ENCODE measurements at regions not wholly inside any gene's neighbourhood (a gene's known extent, or its start where the extent isn't known, plus 50 kb on each side); places are given as distances from the start of the nearest gene placed in this dataset.

GRCh38 chr3:76502076-76502475 is 537.8 kb upstream of the ROBO2 start:
- in situ Hi-C loops (cut with HindIII; ENCODE audit: low pct_unique_long_range_greater_than_20kb, low sequenced_read_pairs) (no loop called here), intact Hi-C loops (cut with micrococcal nuclease; ENCODE audit: unreplicated experiment) (no loop called here)
- ATAC-seq (no peak), DNase-seq (ENCODE audit: low read depth, low spot score) (no peak)
- no peaks in the 10 kb centered on the region for H3K9me3 ChIP-seq (ENCODE audit: control insufficient read depth, insufficient read depth, low read depth, low read length)
- H3K27ac ChIP-seq (ENCODE audit: low read length): no peak overlapping the region
- H3K4me1 ChIP-seq (ENCODE audit: control insufficient read depth, insufficient read depth, low read length): no peaks in the 10 kb centered on the region
- no peaks in the 10 kb centered on the region for H3K36me3 ChIP-seq (ENCODE audit: control insufficient read depth, insufficient read depth, low read length)
- H3K4me3 ChIP-seq (ENCODE audit: low read depth in 2 of 2, low read length in 2 of 2): no peak overlapping the region
- BruUV-seq (replicated peaks): no TSS peak
- TF ChIP-seq, protein P1, sequence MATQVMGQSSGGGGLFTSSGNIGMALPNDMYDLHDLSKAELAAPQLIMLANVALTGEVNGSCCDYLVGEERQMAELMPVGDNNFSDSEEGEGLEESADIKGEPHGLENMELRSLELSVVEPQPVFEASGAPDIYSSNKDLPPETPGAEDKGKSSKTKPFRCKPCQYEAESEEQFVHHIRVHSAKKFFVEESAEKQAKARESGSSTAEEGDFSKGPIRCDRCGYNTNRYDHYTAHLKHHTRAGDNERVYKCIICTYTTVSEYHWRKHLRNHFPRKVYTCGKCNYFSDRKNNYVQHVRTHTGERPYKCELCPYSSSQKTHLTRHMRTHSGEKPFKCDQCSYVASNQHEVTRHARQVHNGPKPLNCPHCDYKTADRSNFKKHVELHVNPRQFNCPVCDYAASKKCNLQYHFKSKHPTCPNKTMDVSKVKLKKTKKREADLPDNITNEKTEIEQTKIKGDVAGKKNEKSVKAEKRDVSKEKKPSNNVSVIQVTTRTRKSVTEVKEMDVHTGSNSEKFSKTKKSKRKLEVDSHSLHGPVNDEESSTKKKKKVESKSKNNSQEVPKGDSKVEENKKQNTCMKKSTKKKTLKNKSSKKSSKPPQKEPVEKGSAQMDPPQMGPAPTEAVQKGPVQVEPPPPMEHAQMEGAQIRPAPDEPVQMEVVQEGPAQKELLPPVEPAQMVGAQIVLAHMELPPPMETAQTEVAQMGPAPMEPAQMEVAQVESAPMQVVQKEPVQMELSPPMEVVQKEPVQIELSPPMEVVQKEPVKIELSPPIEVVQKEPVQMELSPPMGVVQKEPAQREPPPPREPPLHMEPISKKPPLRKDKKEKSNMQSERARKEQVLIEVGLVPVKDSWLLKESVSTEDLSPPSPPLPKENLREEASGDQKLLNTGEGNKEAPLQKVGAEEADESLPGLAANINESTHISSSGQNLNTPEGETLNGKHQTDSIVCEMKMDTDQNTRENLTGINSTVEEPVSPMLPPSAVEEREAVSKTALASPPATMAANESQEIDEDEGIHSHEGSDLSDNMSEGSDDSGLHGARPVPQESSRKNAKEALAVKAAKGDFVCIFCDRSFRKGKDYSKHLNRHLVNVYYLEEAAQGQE (IDR thresholded peaks at IDR 0.05; ENCODE audit: insufficient read depth in 1 of 2, low read depth in 2 of 2, low read length in 1 of 2): no peak
- TF ChIP-seq POLR2AphosphoS5 (IDR thresholded peaks at IDR 0.05; ENCODE audit: low read depth, low read length) (no peak), SIN3A (IDR thresholded peaks at IDR 0.05; ENCODE audit: borderline replicate concordance, insufficient read depth, low read depth, low read length) (no peak), TCF7L2 (IDR thresholded peaks at IDR 0.05; ENCODE audit: low read depth, low read length) (no peak)
- TF ChIP-seq, protein P2, sequence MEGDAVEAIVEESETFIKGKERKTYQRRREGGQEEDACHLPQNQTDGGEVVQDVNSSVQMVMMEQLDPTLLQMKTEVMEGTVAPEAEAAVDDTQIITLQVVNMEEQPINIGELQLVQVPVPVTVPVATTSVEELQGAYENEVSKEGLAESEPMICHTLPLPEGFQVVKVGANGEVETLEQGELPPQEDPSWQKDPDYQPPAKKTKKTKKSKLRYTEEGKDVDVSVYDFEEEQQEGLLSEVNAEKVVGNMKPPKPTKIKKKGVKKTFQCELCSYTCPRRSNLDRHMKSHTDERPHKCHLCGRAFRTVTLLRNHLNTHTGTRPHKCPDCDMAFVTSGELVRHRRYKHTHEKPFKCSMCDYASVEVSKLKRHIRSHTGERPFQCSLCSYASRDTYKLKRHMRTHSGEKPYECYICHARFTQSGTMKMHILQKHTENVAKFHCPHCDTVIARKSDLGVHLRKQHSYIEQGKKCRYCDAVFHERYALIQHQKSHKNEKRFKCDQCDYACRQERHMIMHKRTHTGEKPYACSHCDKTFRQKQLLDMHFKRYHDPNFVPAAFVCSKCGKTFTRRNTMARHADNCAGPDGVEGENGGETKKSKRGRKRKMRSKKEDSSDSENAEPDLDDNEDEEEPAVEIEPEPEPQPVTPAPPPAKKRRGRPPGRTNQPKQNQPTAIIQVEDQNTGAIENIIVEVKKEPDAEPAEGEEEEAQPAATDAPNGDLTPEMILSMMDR (IDR thresholded peaks at IDR 0.05): no peak
- POLR2A ChIA-PET: no interaction called here
- CTCF ChIA-PET: no interaction called here
- no peaks in the 10 kb centered on the region for H3K27me3 ChIP-seq (ENCODE audit: control insufficient read depth, insufficient read depth, low read length)

DNA sequence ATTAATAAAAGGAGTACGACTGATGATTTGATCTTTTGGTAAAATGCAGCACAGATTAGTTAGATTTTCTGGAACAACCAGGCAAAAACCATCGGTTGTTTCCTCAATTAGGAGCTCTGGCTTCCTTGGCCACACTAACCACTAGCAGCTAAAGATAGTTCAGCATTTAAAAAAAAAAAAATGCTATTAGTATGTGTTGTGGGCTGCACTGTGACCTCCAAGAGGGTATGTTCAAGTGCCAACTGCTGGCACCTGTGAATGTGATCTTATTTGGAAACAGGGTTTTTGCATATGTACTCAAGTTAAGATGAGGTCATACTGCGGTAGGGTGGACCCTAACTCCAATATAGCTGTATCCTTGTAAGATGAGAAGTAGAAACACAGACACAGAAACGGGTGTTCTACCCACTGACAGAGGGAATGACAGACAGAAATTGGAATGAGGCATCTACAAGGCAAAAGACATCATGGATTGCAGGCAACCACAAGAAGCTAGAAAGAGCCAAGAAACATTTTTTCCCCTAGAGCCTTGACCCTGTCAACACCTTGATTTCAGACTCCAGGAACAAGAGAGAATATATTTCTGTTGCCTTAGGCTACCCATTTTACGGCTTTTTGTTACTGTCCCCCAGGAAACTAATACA is 534.6 kb upstream of the ROBO2 start:
- Histone ChIP-seq H3K9me3 (ENCODE audit: control insufficient read depth, insufficient read depth, low read depth, low read length) (no peaks in the 10 kb centered on the region), H3K36me3 (ENCODE audit: control insufficient read depth, insufficient read depth, low read length) (no peaks in the 10 kb centered on the region), H3K4me3 (ENCODE audit: low read depth in 2 of 2, low read length in 2 of 2) (no peak overlapping the region), H3K27me3 (ENCODE audit: control insufficient read depth, insufficient read depth, low read length) (no peaks in the 10 kb centered on the region), H3K4me1 (ENCODE audit: control insufficient read depth, insufficient read depth, low read length) (no peaks in the 10 kb centered on the region), H3K27ac (ENCODE audit: low read length) (no peak overlapping the region)
- intact Hi-C loops (cut with micrococcal nuclease; ENCODE audit: unreplicated experiment) (no loop called here), in situ Hi-C loops (cut with HindIII; ENCODE audit: low pct_unique_long_range_greater_than_20kb, low sequenced_read_pairs) (no loop called here)
- CTCF ChIA-PET: no interaction called here
- DNase-seq (ENCODE audit: low read depth, low spot score) (no peak), ATAC-seq (no peak)
- POLR2A ChIA-PET: no interaction called here
- BruUV-seq (replicated peaks): no TSS peak
- TF ChIP-seq SIN3A (IDR thresholded peaks at IDR 0.05; ENCODE audit: borderline replicate concordance, insufficient read depth, low read depth, low read length): no peak
- TF ChIP-seq TCF7L2 (IDR thresholded peaks at IDR 0.05; ENCODE audit: low read depth, low read length): no peak
- TF ChIP-seq, protein P2 (IDR thresholded peaks at IDR 0.05): no peak
- TF ChIP-seq POLR2AphosphoS5 (IDR thresholded peaks at IDR 0.05; ENCODE audit: low read depth, low read length): no peak
- TF ChIP-seq, protein P1 (IDR thresholded peaks at IDR 0.05; ENCODE audit: insufficient read depth in 1 of 2, low read depth in 2 of 2, low read length in 1 of 2): no peak

Measured in Panc1 (cell line).